ENCODE measurements at regions not wholly inside any gene's neighbourhood (a gene's known extent, or its start where the extent isn't known, plus 50 kb on each side); places are given as distances from the start of the nearest gene placed in this dataset.
"Not testable (repeated sequence)": the region's sequence is repeated elsewhere in the genome, so short reads cannot be mapped to it uniquely, and the experiment has no call there.

DNA sequence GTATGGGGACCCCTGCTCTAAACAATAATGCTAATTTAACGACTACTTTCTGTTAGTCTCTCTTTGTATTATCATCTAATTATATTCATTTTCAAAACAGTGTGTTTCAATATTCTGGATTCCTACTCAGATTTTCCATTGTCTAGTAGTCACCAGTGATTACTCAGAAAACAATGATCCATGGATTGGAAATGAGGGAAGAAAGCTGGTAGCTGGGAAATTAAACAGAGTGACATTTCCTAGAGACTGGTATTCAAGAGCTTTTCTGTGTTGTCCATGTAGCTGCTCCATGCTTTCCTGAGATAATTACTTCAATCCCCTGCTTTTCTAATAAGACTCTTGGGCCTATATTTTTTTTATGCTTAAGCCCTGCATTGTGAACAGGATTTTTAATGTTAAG lies 1862.1 kb upstream of the C9orf72 start:
- CTCF ChIA-PET: interaction anchor here (0.9 to 1.3 kb wide), 2 partner anchors 9 to 25 kb away, joined by 3 read pairs; no protein-coding TSS in a partner anchor
- POLR2A ChIA-PET: no interaction called here
- TF ChIP-seq, protein P1, sequence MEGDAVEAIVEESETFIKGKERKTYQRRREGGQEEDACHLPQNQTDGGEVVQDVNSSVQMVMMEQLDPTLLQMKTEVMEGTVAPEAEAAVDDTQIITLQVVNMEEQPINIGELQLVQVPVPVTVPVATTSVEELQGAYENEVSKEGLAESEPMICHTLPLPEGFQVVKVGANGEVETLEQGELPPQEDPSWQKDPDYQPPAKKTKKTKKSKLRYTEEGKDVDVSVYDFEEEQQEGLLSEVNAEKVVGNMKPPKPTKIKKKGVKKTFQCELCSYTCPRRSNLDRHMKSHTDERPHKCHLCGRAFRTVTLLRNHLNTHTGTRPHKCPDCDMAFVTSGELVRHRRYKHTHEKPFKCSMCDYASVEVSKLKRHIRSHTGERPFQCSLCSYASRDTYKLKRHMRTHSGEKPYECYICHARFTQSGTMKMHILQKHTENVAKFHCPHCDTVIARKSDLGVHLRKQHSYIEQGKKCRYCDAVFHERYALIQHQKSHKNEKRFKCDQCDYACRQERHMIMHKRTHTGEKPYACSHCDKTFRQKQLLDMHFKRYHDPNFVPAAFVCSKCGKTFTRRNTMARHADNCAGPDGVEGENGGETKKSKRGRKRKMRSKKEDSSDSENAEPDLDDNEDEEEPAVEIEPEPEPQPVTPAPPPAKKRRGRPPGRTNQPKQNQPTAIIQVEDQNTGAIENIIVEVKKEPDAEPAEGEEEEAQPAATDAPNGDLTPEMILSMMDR (IDR thresholded peaks at IDR 0.05; ENCODE audit: control extremely low read depth, extremely low read depth, low read depth, missing control alignments): no peak
- no peak for DNase-seq (ENCODE audit: extremely low spot score)

GRCh38 chr9:29437526-29437925 lies 1864.2 kb upstream of the C9orf72 start:
- CTCF ChIA-PET: no interaction called here
- POLR2A ChIA-PET: no interaction called here
- no peak for DNase-seq (ENCODE audit: extremely low spot score)
- TF ChIP-seq, protein P1 (IDR thresholded peaks at IDR 0.05; ENCODE audit: control extremely low read depth, extremely low read depth, low read depth, missing control alignments): no peak

- no peak for DNase-seq (ENCODE audit: extremely low spot score)
- TF ChIP-seq, protein P1 (IDR thresholded peaks at IDR 0.05; ENCODE audit: control extremely low read depth, extremely low read depth, low read depth, missing control alignments): no peak
- CTCF ChIA-PET: no interaction called here
- POLR2A ChIA-PET: no interaction called here
Measured at GRCh38 chr9:29439961-29440360, 1866.7 kb upstream of the C9orf72 start.

GRCh38 chr9:29440449-29440848 lies 1867.2 kb upstream of the C9orf72 start:
- ChIA-PET POLR2A (no interaction called here), CTCF (interaction anchor here (1.1 kb wide), 1 partner anchor 8 kb away, joined by 3 read pairs; no protein-coding TSS in a partner anchor)
- TF ChIP-seq, protein P1 (IDR thresholded peaks at IDR 0.05; ENCODE audit: control extremely low read depth, extremely low read depth, low read depth, missing control alignments): no peak
- no peak for DNase-seq (ENCODE audit: extremely low spot score)

- ChIA-PET CTCF (interaction anchor here (1.1 kb wide), 1 partner anchor 17 kb away, joined by 3 read pairs; no protein-coding TSS in a partner anchor), POLR2A (no interaction called here)
- TF ChIP-seq, protein P1 (IDR thresholded peaks at IDR 0.05; ENCODE audit: control extremely low read depth, extremely low read depth, low read depth, missing control alignments): no peak
- DNase-seq (ENCODE audit: extremely low spot score): no peak
Measured at GRCh38 chr9:29445751-29446150, 1872.5 kb upstream of the C9orf72 start.

- POLR2A ChIA-PET: no interaction called here
Measured at GRCh38 chr9:29449306-29449705, 1876.0 kb upstream of the C9orf72 start.

GRCh38 chr9:29450343-29450875 lies 1877.1 kb upstream of the C9orf72 start:
- POLR2A ChIA-PET; DNase-seq (ENCODE audit: extremely low spot score); CTCF ChIA-PET: not testable (repeated sequence)

More at GRCh38 chr9:29449306-29449705, 1876.0 kb upstream of the C9orf72 start:
- CTCF ChIA-PET: no interaction called here
- TF ChIP-seq, protein P1 (IDR thresholded peaks at IDR 0.05; ENCODE audit: control extremely low read depth, extremely low read depth, low read depth, missing control alignments): no peak
- no peak for DNase-seq (ENCODE audit: extremely low spot score)

Measured in GM10248 (cell line).